H1 (cell line): ENCODE measurements at regions not wholly inside any gene's neighbourhood (a gene's known extent, or its start where the extent isn't known, plus 50 kb on each side); places are given as distances from the start of the nearest gene placed in this dataset.

Experiments
- TF ChIP-seq, protein P1 (sequence below): fragments of 300-600 bp; sonication (generic); IDR thresholded peaks from 2 replicates; pipeline ENCODE4 v1.7.1; 2012; ENCODE audit warnings: low read length, moderate library complexity, mild to moderate bottlenecking, inconsistent platforms; ENCODE audit not compliant: insufficient replicate concordance

DNA sequence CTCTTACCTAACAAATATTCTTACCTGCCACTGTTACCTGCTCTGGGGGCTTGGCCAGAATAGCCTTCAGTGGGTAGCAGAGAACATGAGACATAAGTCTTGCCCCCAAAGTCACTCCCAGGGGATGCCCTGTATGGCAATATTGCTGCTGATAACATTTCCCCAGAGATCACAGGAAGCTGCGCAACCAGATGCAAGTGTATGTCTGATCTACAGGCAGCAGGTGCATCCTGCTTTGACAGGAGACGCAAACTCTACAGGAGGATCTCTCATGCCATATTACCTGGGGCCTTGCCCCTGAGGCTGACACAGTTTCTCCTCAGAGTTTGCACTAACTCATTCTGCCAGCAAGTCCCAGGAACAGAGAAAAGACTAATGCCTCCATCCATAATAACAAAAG is 174.4 kb upstream of the LPP start (continued):
- TF ChIP-seq, protein P1, sequence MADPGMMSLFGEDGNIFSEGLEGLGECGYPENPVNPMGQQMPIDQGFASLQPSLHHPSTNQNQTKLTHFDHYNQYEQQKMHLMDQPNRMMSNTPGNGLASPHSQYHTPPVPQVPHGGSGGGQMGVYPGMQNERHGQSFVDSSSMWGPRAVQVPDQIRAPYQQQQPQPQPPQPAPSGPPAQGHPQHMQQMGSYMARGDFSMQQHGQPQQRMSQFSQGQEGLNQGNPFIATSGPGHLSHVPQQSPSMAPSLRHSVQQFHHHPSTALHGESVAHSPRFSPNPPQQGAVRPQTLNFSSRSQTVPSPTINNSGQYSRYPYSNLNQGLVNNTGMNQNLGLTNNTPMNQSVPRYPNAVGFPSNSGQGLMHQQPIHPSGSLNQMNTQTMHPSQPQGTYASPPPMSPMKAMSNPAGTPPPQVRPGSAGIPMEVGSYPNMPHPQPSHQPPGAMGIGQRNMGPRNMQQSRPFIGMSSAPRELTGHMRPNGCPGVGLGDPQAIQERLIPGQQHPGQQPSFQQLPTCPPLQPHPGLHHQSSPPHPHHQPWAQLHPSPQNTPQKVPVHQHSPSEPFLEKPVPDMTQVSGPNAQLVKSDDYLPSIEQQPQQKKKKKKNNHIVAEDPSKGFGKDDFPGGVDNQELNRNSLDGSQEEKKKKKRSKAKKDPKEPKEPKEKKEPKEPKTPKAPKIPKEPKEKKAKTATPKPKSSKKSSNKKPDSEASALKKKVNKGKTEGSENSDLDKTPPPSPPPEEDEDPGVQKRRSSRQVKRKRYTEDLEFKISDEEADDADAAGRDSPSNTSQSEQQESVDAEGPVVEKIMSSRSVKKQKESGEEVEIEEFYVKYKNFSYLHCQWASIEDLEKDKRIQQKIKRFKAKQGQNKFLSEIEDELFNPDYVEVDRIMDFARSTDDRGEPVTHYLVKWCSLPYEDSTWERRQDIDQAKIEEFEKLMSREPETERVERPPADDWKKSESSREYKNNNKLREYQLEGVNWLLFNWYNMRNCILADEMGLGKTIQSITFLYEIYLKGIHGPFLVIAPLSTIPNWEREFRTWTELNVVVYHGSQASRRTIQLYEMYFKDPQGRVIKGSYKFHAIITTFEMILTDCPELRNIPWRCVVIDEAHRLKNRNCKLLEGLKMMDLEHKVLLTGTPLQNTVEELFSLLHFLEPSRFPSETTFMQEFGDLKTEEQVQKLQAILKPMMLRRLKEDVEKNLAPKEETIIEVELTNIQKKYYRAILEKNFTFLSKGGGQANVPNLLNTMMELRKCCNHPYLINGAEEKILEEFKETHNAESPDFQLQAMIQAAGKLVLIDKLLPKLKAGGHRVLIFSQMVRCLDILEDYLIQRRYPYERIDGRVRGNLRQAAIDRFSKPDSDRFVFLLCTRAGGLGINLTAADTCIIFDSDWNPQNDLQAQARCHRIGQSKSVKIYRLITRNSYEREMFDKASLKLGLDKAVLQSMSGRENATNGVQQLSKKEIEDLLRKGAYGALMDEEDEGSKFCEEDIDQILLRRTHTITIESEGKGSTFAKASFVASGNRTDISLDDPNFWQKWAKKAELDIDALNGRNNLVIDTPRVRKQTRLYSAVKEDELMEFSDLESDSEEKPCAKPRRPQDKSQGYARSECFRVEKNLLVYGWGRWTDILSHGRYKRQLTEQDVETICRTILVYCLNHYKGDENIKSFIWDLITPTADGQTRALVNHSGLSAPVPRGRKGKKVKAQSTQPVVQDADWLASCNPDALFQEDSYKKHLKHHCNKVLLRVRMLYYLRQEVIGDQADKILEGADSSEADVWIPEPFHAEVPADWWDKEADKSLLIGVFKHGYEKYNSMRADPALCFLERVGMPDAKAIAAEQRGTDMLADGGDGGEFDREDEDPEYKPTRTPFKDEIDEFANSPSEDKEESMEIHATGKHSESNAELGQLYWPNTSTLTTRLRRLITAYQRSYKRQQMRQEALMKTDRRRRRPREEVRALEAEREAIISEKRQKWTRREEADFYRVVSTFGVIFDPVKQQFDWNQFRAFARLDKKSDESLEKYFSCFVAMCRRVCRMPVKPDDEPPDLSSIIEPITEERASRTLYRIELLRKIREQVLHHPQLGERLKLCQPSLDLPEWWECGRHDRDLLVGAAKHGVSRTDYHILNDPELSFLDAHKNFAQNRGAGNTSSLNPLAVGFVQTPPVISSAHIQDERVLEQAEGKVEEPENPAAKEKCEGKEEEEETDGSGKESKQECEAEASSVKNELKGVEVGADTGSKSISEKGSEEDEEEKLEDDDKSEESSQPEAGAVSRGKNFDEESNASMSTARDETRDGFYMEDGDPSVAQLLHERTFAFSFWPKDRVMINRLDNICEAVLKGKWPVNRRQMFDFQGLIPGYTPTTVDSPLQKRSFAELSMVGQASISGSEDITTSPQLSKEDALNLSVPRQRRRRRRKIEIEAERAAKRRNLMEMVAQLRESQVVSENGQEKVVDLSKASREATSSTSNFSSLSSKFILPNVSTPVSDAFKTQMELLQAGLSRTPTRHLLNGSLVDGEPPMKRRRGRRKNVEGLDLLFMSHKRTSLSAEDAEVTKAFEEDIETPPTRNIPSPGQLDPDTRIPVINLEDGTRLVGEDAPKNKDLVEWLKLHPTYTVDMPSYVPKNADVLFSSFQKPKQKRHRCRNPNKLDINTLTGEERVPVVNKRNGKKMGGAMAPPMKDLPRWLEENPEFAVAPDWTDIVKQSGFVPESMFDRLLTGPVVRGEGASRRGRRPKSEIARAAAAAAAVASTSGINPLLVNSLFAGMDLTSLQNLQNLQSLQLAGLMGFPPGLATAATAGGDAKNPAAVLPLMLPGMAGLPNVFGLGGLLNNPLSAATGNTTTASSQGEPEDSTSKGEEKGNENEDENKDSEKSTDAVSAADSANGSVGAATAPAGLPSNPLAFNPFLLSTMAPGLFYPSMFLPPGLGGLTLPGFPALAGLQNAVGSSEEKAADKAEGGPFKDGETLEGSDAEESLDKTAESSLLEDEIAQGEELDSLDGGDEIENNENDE = no peak
